ENCODE measurements at regions not wholly inside any gene's neighbourhood (a gene's known extent, or its start where the extent isn't known, plus 50 kb on each side); places are given as distances from the start of the nearest gene placed in this dataset.

DNA sequence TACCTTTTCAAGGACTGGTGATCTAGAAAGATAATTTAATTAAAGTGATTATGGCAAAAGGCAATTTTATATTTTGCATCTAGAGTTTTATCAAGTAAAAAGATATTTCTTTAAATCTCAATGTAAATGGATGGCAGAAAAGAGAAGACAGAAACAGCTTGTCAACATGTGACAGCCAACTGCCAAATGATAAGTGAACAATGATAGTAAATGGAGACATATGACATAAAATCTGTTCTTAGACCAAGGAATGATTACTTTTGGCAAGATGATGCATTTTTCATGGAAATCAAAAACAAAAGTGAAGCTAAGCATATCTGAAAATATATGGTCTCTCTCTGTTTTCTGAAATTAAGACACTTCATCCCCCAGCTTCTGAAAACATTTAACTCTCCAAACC is 1730.7 kb upstream of the FLRT2 start:
- DNase-seq (ENCODE audit: low spot score): no peak

DNA sequence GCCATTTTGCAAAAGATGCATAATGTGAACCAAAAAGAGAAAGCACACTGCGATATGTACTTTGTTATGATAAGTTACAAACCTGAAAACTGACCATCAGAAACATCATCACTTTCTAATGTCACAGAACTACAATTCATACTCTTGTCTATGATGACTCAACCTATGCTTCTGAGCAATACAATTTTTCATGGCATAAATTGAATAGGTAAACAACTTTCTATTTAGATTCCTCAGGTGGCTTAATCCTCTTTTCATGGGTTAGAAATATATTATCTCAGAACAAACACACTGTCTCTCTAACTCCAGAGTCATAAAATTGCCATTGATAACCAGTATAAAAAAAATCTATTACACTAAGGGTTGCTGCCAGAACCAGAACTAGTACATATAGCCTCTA is 1715.0 kb upstream of the FLRT2 start:
- no peak for DNase-seq (ENCODE audit: low spot score)

GRCh38 chr14:83816761-83817160 is 1713.2 kb upstream of the FLRT2 start:
- peak; percentile 94 for DNase-seq (ENCODE audit: low spot score)

DNA sequence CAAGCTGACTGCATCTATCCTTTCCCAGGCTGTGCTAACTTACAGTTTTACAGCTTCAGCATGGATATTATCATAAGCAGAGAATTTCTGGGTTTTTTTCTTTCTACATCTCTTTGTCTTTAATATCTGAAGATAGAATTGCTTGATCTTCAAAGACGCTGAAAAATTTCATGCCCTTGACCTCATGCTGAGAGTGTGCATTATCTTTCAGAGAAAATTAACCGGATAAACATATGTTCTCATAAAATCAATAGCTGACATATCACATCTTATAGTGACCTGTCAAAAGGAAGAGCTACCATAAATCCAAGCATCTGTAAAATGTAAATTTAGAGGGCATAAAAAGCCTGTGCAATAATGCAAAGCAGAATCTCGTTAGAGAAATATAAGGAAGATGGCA is 1704.1 kb upstream of the FLRT2 start:
- DNase-seq (ENCODE audit: low spot score): no peak

DNA sequence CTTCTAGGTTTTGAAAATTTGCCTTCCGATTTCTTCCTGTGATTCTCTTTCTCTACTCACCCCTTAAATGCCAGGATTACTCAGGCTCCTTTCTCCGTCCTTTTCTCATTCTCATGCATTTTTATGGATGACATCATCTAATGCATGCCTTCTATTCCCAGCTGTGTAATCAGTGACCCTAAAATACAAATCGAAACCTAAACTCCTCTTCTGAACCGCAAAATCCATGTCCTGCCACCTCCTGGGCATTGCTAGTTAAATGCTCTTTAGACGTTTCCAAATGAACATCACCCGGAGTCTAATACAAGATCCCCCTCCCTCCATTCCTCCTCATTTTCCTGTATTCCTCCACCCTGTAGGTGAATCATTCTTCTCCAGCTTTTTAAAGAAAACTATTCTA is 1703.1 kb upstream of the FLRT2 start:
- peak; percentile 47 for DNase-seq (ENCODE audit: low spot score)

- no peak for DNase-seq (ENCODE audit: low spot score)
Measured at GRCh38 chr14:83827383-83827782, 1702.6 kb upstream of the FLRT2 start.

GRCh38 chr14:83828406-83828805 is 1701.5 kb upstream of the FLRT2 start:
- no peak for DNase-seq (ENCODE audit: low spot score)

- no peak for DNase-seq (ENCODE audit: low spot score)
Measured at GRCh38 chr14:83830316-83830715, 1699.6 kb upstream of the FLRT2 start.

DNA sequence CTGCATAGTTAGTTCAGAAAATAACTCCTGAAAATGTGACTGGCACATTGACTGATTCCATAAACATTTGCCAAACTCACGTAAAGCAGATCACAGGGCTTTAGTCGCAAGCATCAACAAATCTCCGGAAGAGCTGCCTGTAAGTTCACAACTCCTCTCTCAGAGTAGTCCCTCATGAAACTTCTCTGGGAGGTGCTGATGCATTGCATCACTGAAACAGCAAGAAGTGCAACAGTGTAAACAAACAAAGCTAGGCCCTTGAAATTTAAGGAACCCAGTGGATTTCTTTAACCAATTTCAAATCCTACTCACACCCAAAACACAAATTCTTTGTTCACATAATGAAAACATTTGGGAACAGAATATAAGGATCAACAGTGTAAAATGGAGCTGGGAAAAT is 1691.7 kb upstream of the FLRT2 start:
- peak; percentile 21 for DNase-seq (ENCODE audit: low spot score)

GRCh38 chr14:83842547-83842946 is 1687.4 kb upstream of the FLRT2 start:
- DNase-seq (ENCODE audit: low spot score): no peak

DNA sequence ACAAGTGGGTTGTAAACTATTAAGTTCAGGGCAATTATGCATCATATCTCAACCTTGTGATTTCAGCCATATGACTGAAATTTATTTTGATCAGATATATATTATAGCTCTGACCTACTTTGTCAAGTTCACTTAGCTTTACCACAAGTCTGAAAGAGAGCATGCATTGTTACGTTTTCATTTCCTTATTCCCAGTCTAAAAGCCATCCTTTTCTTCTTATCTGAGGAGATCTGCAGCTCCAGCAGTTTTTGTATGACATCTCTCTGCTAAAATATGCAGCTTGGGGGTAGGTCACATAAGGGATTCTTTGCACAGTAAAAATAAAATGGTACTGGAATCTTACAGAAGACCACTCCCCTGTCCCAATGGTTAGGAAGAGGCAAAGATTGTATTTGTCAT is 1682.8 kb upstream of the FLRT2 start:
- DNase-seq (ENCODE audit: low spot score): no peak

DNA sequence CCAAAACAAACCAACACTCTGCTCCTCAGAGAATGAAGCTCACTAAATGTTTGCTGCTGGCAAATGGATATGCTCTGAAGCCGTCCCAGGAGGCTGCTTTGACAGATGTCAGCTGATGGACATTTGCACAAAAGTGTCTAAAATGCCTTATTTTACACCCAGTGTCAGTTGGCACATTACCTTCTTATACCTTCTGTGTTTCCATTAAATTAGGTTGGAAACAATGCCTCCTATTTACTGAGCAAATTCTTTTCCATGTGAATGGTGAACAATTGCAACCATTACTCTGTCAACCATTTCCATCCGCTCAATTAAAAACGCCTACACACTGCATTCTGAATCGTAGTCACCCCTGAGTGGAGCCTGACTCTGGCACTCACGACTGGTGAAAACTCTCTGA is 1679.9 kb upstream of the FLRT2 start:
- DNase-seq (ENCODE audit: low spot score): no peak

GRCh38 chr14:83856334-83856733 is 1673.6 kb upstream of the FLRT2 start:
- DNase-seq (ENCODE audit: low spot score): no peak

DNA sequence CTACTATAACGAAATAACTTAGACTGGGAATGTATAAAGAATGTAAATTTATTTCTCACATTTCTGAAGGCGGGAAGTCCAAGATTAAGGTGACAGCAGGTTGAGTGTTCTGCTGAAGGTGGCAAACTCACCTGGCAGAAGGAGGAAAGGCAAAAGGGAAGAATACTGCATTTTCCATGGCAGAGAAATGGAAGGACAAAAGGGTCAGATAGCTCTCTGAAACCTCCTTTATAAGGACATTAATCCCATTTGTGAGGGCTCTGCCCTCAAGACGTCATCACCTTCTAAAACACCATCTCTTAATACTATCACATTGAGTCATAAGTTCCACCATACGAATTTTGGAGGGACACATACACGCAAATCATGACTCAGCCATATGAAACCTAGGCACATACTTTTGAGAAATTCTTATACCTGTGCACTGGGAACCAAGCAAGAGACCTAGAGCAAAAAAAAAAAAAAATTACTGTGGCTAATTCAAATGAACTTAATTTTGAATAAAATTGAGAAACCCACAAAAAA is 1669.3 kb upstream of the FLRT2 start:
- DNase-seq (ENCODE audit: low spot score): no peak

DNA sequence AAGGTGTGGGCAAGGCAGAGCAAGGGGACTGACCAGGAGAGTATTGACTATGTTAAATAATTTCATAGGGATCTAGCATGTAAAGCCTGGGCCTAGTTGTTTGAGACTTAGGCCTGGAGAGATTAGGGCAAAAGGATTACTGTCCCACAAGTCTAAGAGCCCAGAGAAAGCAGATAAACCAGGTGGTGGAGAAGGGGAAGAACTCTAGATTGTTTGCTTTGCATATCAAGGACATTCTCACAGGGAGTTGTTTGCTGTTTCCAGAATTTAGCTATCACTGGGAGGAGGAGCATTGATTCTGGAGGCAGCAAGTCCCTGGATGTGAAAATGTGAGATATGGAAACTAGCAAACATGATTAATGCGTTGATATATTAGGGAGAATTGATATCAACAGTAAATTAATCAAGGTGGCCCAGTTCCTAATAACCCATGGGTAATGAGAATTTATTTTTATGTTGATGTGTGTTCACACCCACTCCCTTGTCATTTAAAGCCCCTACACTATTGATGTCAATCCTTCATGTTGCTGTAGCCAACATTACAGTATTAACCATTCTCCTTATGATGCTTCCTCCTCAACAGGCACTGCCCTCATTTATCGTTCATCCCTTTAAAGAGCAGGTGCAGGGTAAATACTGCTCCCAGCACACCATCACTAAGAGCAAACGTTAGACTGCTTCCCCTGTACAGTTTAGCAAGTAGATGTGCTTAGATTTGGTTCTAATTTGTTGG is 1666.7 kb upstream of the FLRT2 start:
- no peak for DNase-seq (ENCODE audit: low spot score)

DNA sequence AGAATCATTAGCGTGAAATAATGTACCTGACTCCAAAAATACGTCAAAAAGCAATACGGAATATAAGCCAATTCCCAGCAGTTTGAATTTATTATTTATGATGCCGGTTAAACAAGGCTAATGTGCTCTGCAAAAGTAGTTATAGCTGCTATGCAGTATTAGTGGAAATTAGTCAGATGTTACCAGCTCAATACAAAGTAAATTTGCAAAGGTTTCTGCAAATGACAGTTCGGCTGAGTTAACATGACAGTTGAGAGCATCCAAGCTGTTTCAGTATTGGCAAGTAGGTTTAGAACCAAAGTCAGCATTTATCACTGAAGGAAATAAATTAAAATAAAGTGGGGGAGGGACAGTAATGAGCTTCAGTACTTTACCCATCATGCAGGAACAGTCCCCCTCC is 1665.8 kb upstream of the FLRT2 start:
- no peak for DNase-seq (ENCODE audit: low spot score)

- no peak for DNase-seq (ENCODE audit: low spot score)
Measured at GRCh38 chr14:83867566-83868225, 1662.2 kb upstream of the FLRT2 start.

GRCh38 chr14:83870546-83871270 is 1659.2 kb upstream of the FLRT2 start:
- no peak for DNase-seq (ENCODE audit: low spot score)

GRCh38 chr14:83873669-83874068 is 1656.3 kb upstream of the FLRT2 start:
- no peak for DNase-seq (ENCODE audit: low spot score)

DNA sequence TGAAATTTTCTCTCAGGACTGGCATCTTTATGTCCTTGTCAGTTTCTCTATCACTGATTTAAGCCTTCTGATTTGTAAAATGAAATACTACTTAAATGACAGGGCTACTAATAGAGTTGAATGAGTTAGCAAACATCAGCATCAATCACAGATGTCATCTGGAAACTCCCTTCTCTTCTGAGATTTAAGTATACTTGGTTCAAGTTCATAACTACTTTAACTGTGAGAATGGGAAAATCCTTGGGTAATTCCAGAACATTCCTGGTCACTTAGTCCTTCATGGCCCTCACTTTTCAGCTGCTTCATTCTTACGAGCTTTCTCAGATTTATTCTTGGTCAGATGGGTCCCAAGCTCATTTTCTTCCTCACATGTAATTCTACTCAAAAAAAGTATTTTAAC is 1655.3 kb upstream of the FLRT2 start:
- no peak for DNase-seq (ENCODE audit: low spot score)

DNA sequence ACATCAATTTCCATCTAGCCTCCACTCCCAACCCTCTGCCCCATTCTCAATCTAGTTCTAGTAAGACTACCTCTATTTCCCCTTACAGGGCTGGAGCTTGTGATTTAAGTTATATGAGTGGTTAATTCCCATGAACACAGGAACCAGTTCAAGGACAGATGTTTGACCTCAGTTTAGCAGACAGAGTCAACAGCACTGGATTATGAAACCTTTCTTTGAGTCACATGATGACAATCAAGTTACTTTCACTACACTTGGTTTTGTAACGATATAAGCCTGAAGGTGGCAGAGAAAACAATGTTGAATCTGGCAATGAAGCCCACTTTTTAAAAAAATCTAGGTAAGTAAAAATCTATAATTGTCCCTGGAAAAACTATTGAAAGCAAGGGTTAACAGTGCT is 1646.2 kb upstream of the FLRT2 start:
- no peak for DNase-seq (ENCODE audit: low spot score)

DNA sequence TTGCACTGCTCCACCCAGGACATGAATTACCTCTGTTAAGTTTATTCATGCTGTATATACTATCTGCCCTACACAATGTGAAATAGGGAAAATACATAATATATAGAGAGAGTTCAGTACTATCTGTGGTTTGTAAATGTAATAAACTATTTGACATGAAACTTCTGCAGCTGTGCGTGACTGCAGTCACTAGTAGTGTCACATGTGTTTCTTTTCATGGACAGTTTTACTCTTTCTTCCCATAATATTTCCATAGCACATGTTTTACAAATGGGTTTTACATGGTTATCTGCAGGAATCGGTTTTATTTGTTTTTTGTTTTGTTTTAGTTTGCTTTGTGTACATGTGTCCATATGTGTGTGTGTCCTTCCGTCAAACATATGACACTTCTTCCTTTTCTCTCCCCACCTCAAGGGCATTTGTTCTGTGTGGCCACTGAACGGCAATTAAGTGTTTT is 1644.1 kb upstream of the FLRT2 start:
- DNase-seq (ENCODE audit: low spot score): no peak

DNA sequence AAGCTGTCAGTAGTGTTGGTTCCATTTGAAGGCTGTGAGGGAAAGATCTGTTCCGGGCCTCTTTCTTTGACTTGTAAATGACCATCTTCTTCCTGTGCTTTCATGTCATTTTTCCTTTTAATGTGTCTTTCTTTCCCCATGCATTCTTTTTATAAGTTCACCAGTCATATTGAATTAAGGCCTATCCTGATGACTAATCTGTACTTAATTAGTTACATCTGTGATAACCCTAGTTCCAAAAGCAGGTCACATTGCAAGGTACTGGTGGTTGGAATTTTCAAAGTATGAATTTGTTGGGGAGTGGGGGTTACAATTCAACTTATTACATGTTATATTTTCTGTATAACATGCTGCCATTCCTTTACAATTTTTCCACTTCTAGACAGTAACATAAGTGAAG is 1642.1 kb upstream of the FLRT2 start:
- DNase-seq (ENCODE audit: low spot score): no peak

Data from H4 (cell line).